ENCODE measurements at regions not wholly inside any gene's neighbourhood (a gene's known extent, or its start where the extent isn't known, plus 50 kb on each side); places are given as distances from the start of the nearest gene placed in this dataset.

- no peak overlapping the region for H3K4me3 ChIP-seq
- peaks cover 0 to 11% (median 9%) of the 10 kb centered on the region in 4 donors for H3K4me1 ChIP-seq
- no peaks in the 10 kb centered on the region for H3K9me3 ChIP-seq
- H3K27me3 ChIP-seq: no peaks in the 10 kb centered on the region
- no peak overlapping the region for H3K27ac ChIP-seq (replicated peaks in 1 of 4)
- no peaks in the 10 kb centered on the region for H3K36me3 ChIP-seq
- DNase-seq (ENCODE audit: extremely low spot score): no peak
- no peak for TF ChIP-seq POLR2AphosphoS5 (IDR thresholded peaks at IDR 0.05)
- TF ChIP-seq EP300 (IDR thresholded peaks at IDR 0.05): no peak
- no peak for TF ChIP-seq POLR2A (IDR thresholded peaks at IDR 0.05; ENCODE audit: low read depth)
- TF ChIP-seq CTCF (IDR thresholded peaks at IDR 0.05): no peak
- WGBS: 39% methylated on average over 6 of the region's 7 CpGs
- intact Hi-C loops (cut with DNase I): no loop called here
Observed at GRCh38 chr2:67797801-67798540, 264.8 kb downstream of the C1D start.

- no peak for TF ChIP-seq CTCF (IDR thresholded peaks at IDR 0.05)
- TF ChIP-seq EP300 (IDR thresholded peaks at IDR 0.05): no peak
- TF ChIP-seq POLR2AphosphoS5 (IDR thresholded peaks at IDR 0.05): no peak
- TF ChIP-seq POLR2A (IDR thresholded peaks at IDR 0.05; ENCODE audit: low read depth): no peak
- intact Hi-C loops (cut with DNase I): no loop called here
- Histone ChIP-seq H3K9me3 (no peaks in the 10 kb centered on the region), H3K4me3 (no peak overlapping the region), H3K27ac (replicated peaks in 1 of 4) (no peak overlapping the region), H3K4me1 (peaks cover 0 to 11% (median 9%) of the 10 kb centered on the region in 4 donors), H3K27me3 (no peaks in the 10 kb centered on the region), H3K36me3 (no peaks in the 10 kb centered on the region)
- 68% methylated on average over 5 of the region's 5 CpGs for WGBS
- DNase-seq (ENCODE audit: extremely low spot score): no peak
Observed at GRCh38 chr2:67798541-67799160, 264.2 kb downstream of the C1D start.

GRCh38 chr2:67799886-67800285, 262.9 kb downstream of the C1D start:
- H3K4me3 ChIP-seq: no peak overlapping the region
- intact Hi-C loops (cut with DNase I): no loop called here
- H3K36me3 ChIP-seq: no peaks in the 10 kb centered on the region
- DNase-seq (ENCODE audit: extremely low spot score): no peak
- peaks cover 0 to 11% (median 9%) of the 10 kb centered on the region in 4 donors for H3K4me1 ChIP-seq
- H3K9me3 ChIP-seq: no peaks in the 10 kb centered on the region
- no peak overlapping the region for H3K27ac ChIP-seq (replicated peaks in 1 of 4)
- no peaks in the 10 kb centered on the region for H3K27me3 ChIP-seq
- TF ChIP-seq EP300 (IDR thresholded peaks at IDR 0.05) (no peak), POLR2A (IDR thresholded peaks at IDR 0.05; ENCODE audit: low read depth) (no peak), CTCF (IDR thresholded peaks at IDR 0.05) (no peak), POLR2AphosphoS5 (IDR thresholded peaks at IDR 0.05) (no peak)

GRCh38 chr2:67802291-67802690, 260.5 kb downstream of the C1D start:
- Histone ChIP-seq H3K4me1 (peaks cover 0 to 10% (median 8%) of the 10 kb centered on the region in 4 donors), H3K27ac (replicated peaks in 1 of 4) (no peak overlapping the region), H3K4me3 (no peak overlapping the region), H3K36me3 (no peaks in the 10 kb centered on the region), H3K9me3 (peaks cover 0 to 4% (median 0%) of the 10 kb centered on the region in 4 donors), H3K27me3 (no peaks in the 10 kb centered on the region)
- DNase-seq (ENCODE audit: extremely low spot score): no peak
- WGBS: 45% methylated on average over 2 of the region's 2 CpGs
- intact Hi-C loops (cut with DNase I): no loop called here
- TF ChIP-seq CTCF (IDR thresholded peaks at IDR 0.05): no peak
- no peak for TF ChIP-seq POLR2A (IDR thresholded peaks at IDR 0.05; ENCODE audit: low read depth)
- no peak for TF ChIP-seq EP300 (IDR thresholded peaks at IDR 0.05)
- TF ChIP-seq POLR2AphosphoS5 (IDR thresholded peaks at IDR 0.05): no peak
